ENCODE measurements at regions not wholly inside any gene's neighbourhood (a gene's known extent, or its start where the extent isn't known, plus 50 kb on each side); places are given as distances from the start of the nearest gene placed in this dataset.
A peak's percentile ranks its signal among the peaks of the same experiment; 100 is the strongest.

DNA sequence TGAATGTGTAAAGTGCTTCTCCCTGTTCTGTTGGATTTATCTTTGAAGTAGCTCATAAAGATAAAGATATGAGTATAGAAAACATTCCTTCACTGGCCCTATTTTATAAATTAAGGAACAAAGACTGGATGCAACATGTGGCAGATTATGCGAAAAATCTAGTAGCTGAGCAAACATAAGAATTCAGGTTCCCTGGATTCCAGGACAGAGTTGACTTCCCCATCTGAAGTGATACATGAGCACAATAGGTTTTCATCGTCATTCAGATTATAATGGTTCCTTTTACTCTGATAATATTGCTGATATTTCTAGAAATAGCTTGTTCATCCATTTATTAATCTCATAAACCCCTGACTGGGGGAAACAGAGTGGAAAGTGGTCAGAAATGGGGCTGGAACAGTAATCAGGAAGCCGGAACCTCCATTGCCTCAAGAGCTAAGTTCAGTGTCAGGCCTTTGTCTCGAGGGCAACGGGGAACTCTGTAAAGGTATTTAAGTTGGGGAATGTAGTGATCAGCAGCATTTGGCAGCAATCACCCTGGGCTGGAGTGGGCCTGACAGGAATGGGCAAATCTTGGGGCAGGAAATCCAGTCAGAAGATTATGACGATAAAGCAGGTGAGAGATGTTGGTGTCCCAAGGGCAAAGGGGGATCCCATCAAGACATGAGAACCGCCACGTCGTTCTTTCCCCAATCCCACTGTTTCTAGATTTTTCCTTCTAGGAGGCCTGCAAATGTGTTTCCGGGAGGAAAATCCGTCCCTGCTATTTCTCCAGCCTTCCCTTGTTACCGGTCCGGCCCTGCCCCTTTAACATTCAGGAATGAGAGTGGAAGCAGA lies 232.5 kb upstream of the SERP2 start:
- no peaks in the 10 kb centered on the region for H3K9me3 ChIP-seq (ENCODE audit: control insufficient read depth in 2 of 2, insufficient read depth in 1 of 2, low read depth in 1 of 2, low read length in 1 of 2)
- DNase-seq (peak in 1 of 2 donors; percentile 36), FAIRE-seq (no peak)
- peaks cover 4 to 26% (median 7%) of the 10 kb centered on the region in 3 donors for H3K4me1 ChIP-seq (ENCODE audit: control insufficient read depth in 3 of 3, insufficient read depth in 2 of 3, low read depth in 1 of 3, low read length in 2 of 3)
- peak overlapping the region; percentile 94 to 95 (median 95) for H3K27ac ChIP-seq (ENCODE audit: low read depth in 1 of 3, low read length in 2 of 3)
- H3K27me3 ChIP-seq (ENCODE audit: control insufficient read depth in 3 of 3, insufficient read depth in 3 of 3, low read length in 3 of 3): no peaks in the 10 kb centered on the region
- peak overlapping the region in 2 of 3 donors; percentile 38 to 41 for H3K4me3 ChIP-seq (ENCODE audit: low read depth in 1 of 3, low read length in 3 of 3)
- 15 to 32% (median 22%) methylated on average over 13 of the region's 13 CpGs for WGBS, 3 donors
- no peaks in the 10 kb centered on the region for H3K36me3 ChIP-seq (ENCODE audit: control insufficient read depth in 3 of 3, insufficient read depth in 2 of 3, low read depth in 1 of 3, low read length in 3 of 3)

DNA sequence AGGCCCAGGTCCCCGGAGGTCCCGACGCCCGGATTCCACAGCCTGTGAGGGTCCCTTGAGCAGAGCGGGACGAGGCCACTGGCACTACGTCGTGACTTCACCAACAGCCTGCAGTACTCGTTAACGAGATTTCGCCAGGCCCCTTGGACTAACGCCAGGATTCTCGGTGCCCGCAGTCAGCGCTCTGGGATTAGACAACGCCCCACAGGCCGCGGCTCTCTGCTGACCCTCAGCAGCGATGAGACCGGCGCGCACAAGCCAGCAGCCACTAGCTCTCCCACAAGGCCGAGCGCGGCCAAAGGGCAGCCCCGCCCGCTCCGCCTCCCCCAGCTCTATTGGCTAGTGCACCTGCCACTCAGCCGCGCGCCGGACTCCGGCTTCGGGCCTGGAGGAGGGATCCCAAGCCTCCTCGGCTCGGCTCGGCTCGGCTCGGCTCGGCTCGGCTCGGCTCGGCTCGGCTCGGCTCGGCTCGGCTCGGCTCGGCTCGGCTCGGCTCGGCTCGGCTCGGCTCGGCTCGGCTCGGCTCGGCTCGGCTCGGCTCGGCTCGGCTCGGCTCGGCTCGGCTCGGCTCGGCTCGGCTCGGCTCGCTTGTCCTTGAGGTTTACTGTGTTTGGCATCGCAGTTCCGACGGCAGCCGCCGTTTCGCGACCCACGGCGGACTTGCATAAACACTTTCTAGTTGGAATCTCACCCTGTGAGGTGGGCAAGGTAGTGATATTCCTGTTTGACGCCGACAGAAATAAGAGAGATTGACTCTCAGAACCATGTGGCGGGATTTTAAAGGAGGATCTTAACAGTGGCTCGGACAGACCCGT lies 231.7 kb upstream of the SERP2 start:
- no peaks in the 10 kb centered on the region for H3K36me3 ChIP-seq (ENCODE audit: control insufficient read depth in 3 of 3, insufficient read depth in 2 of 3, low read depth in 1 of 3, low read length in 3 of 3)
- H3K27me3 ChIP-seq (ENCODE audit: control insufficient read depth in 3 of 3, insufficient read depth in 3 of 3, low read length in 3 of 3): no peaks in the 10 kb centered on the region
- 0 to 1% (median 0%) methylated on average over 65 to 82 of the region's 84 CpGs for WGBS, 3 donors
- peak overlapping the region; percentile 95 to 96 (median 95) for H3K27ac ChIP-seq (ENCODE audit: low read depth in 1 of 3, low read length in 2 of 3)
- H3K9me3 ChIP-seq (ENCODE audit: control insufficient read depth in 2 of 2, insufficient read depth in 1 of 2, low read depth in 1 of 2, low read length in 1 of 2): no peaks in the 10 kb centered on the region
- no peak for FAIRE-seq
- peak; percentile 98 for DNase-seq
- H3K4me1 ChIP-seq (ENCODE audit: control insufficient read depth in 3 of 3, insufficient read depth in 2 of 3, low read depth in 1 of 3, low read length in 2 of 3): peaks cover 4 to 26% (median 7%) of the 10 kb centered on the region in 3 donors
- H3K4me3 ChIP-seq (ENCODE audit: low read depth in 1 of 3, low read length in 3 of 3): peak overlapping the region; percentile 52 to 70 (median 70)

DNA sequence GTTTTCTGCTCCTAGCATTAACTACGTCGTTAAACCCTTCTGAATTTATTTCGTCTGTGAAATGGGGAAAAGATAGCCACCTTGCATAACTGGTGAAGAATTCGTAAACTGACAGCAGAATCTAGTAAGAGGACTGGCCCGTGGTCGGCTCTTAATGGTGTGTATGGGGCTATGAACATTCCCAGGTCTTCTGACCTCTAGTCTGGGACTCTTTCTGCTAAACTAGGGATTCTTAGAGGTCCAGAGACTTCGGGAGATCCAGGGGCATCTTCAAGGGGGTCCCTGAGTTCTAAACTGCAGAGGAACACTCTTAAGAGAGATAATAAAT lies 231.1 kb upstream of the SERP2 start:
- Histone ChIP-seq H3K9me3 (ENCODE audit: control insufficient read depth in 2 of 2, insufficient read depth in 1 of 2, low read depth in 1 of 2, low read length in 1 of 2) (no peaks in the 10 kb centered on the region), H3K4me3 (ENCODE audit: low read depth in 1 of 3, low read length in 3 of 3) (peak overlapping the region; percentile 38 to 70 (median 70)), H3K27me3 (ENCODE audit: control insufficient read depth in 3 of 3, insufficient read depth in 3 of 3, low read length in 3 of 3) (no peaks in the 10 kb centered on the region), H3K4me1 (ENCODE audit: control insufficient read depth in 3 of 3, insufficient read depth in 2 of 3, low read depth in 1 of 3, low read length in 2 of 3) (peaks cover 4 to 26% (median 7%) of the 10 kb centered on the region in 3 donors), H3K27ac (ENCODE audit: low read depth in 1 of 3, low read length in 2 of 3) (peak overlapping the region; percentile 92 to 96 (median 93)), H3K36me3 (ENCODE audit: control insufficient read depth in 3 of 3, insufficient read depth in 2 of 3, low read depth in 1 of 3, low read length in 3 of 3) (no peaks in the 10 kb centered on the region)
- DNase-seq (no peak), FAIRE-seq (no peak)
- 5 to 7% (median 5%) methylated on average over 7 of the region's 7 CpGs for WGBS, 3 donors

DNA sequence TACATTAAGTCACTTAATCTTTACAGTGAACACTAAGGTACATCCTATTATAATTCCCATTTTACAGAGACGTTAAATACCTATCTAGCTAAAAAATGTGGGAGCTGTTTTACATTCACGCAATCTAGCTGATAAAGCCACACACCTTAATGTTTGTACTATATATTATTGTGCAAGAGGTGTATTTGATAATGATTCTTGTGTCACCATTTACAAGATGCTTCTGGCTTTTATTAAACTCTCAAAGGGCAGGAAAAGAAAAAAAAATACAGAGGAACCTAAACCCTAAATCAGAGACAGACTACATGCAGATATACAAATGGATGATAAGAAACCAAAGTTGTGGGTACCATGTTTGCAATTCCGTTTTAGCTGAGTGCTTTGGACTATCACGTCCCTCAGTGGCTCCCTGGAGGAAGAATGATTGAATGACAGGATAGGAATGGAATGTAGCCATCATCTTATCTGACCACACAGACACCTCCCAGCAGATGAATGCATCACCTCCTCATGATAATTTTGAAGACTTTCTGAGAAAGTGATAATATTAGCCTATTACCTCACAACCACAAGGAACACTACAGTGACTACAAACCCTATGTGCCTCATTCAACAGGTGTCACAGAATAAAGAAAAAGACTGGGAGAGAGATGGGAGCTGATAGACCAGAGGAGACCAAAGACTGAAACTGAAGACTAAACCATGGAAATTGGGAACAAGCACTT lies 230.5 kb upstream of the SERP2 start:
- DNase-seq (peak; percentile 54 to 64), FAIRE-seq (no peak)
- Histone ChIP-seq H3K4me1 (ENCODE audit: control insufficient read depth in 3 of 3, insufficient read depth in 2 of 3, low read depth in 1 of 3, low read length in 2 of 3) (peaks cover 4 to 26% (median 7%) of the 10 kb centered on the region in 3 donors), H3K27ac (ENCODE audit: low read depth in 1 of 3, low read length in 2 of 3) (peak overlapping the region in 2 of 3 donors; percentile 92 to 93), H3K4me3 (ENCODE audit: low read depth in 1 of 3, low read length in 3 of 3) (peak overlapping the region in 2 of 3 donors; percentile 70), H3K9me3 (ENCODE audit: control insufficient read depth in 2 of 2, insufficient read depth in 1 of 2, low read depth in 1 of 2, low read length in 1 of 2) (no peaks in the 10 kb centered on the region), H3K36me3 (ENCODE audit: control insufficient read depth in 3 of 3, insufficient read depth in 2 of 3, low read depth in 1 of 3, low read length in 3 of 3) (no peaks in the 10 kb centered on the region), H3K27me3 (ENCODE audit: control insufficient read depth in 3 of 3, insufficient read depth in 3 of 3, low read length in 3 of 3) (no peaks in the 10 kb centered on the region)
- WGBS, 3 donors: 24 to 56% (median 41%) methylated on average over 4 of the region's 4 CpGs

DNA sequence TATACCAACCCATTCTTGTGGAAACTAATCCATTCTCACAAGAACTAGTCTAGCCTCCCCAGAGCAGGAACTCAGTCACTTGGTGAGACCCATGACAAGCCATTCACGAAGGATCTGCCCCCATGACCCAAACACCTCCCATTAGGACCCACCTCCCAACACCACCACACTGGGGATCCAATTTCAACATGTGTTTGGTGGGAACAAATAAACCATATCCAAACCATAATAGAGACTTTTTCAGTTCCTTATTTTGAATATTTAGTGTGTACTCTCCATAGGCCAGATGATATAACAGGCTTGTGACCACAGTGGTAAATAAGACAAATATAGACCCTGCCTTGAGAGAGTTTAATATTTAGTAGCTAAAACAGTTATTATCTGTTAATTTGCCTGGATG lies 227.5 kb upstream of the SERP2 start:
- WGBS, 3 donors: 88 to 100% (median 88%) methylated on average over 1 of the region's 1 CpG
- no peak for FAIRE-seq
- H3K36me3 ChIP-seq (ENCODE audit: control insufficient read depth in 3 of 3, insufficient read depth in 2 of 3, low read depth in 1 of 3, low read length in 3 of 3): peaks cover 0 to 2% (median 0%) of the 10 kb centered on the region in 3 donors

DNA sequence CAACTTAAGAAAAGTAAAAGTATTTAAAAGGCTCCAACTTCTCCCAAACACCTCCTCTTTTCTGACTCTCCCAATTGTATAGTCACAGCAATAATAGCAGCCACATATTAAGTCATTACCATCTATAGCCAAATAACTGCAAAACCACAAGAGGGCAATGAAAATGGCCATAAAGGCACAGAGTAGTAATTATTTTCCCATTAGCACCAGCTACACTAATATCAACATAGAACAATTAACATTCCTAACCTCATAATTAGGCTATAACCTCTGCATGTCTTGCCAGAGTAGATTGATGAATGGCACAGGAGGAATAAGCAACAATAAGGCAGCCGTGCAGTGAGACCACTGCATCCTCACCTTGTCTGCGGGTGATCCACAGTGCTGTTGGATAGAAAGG lies 226.4 kb upstream of the SERP2 start:
- Histone ChIP-seq H3K27ac (ENCODE audit: low read depth in 1 of 3, low read length in 2 of 3) (no peak overlapping the region), H3K27me3 (ENCODE audit: control insufficient read depth in 3 of 3, insufficient read depth in 3 of 3, low read length in 3 of 3) (no peaks in the 10 kb centered on the region), H3K9me3 (ENCODE audit: control insufficient read depth in 2 of 2, insufficient read depth in 1 of 2, low read depth in 1 of 2, low read length in 1 of 2) (no peaks in the 10 kb centered on the region), H3K4me3 (ENCODE audit: low read depth in 1 of 3, low read length in 3 of 3) (no peak overlapping the region), H3K4me1 (ENCODE audit: control insufficient read depth in 3 of 3, insufficient read depth in 2 of 3, low read depth in 1 of 3, low read length in 2 of 3) (peaks cover 0 to 8% (median 1%) of the 10 kb centered on the region in 3 donors), H3K36me3 (ENCODE audit: control insufficient read depth in 3 of 3, insufficient read depth in 2 of 3, low read depth in 1 of 3, low read length in 3 of 3) (peaks cover 0 to 2% (median 0%) of the 10 kb centered on the region in 3 donors)
- no peak for DNase-seq
- FAIRE-seq: no peak
- 90 to 96% (median 91%) methylated on average over 2 of the region's 2 CpGs for WGBS, 3 donors

More for the DNA sequence above, 227.5 kb upstream of the SERP2 start:
- DNase-seq: no peak
- no peaks in the 10 kb centered on the region for H3K9me3 ChIP-seq (ENCODE audit: control insufficient read depth in 2 of 2, insufficient read depth in 1 of 2, low read depth in 1 of 2, low read length in 1 of 2)
- no peak overlapping the region for H3K27ac ChIP-seq (ENCODE audit: low read depth in 1 of 3, low read length in 2 of 3)
- H3K4me3 ChIP-seq (ENCODE audit: low read depth in 1 of 3, low read length in 3 of 3): no peak overlapping the region
- H3K4me1 ChIP-seq (ENCODE audit: control insufficient read depth in 3 of 3, insufficient read depth in 2 of 3, low read depth in 1 of 3, low read length in 2 of 3): peaks cover under 1 to 12% (median 4%) of the 10 kb centered on the region in 3 donors
- no peaks in the 10 kb centered on the region for H3K27me3 ChIP-seq (ENCODE audit: control insufficient read depth in 3 of 3, insufficient read depth in 3 of 3, low read length in 3 of 3)

DNA sequence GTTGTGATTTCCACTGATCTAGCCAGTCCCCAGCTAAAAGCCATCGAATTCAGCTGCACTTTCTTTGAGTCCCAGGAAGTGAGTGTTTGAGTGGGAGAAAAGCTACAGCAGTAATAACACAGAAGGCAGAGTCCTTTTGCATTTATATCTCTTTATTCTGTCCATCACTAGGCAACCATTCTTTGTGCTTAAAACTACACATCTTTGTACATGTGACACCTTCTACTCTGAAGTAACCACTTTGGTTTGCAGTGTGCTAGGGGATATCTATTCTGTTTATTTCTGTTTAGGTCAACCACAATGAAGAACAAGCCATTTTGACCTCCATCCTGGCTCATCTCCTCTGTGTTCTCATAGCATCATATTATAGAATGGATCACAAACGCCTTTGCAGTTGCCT lies 226.0 kb upstream of the SERP2 start:
- FAIRE-seq: no peak
- no peak for DNase-seq
- H3K4me1 ChIP-seq (ENCODE audit: control insufficient read depth in 3 of 3, insufficient read depth in 2 of 3, low read depth in 1 of 3, low read length in 2 of 3): peaks cover 0 to 8% (median 1%) of the 10 kb centered on the region in 3 donors
- H3K36me3 ChIP-seq (ENCODE audit: control insufficient read depth in 3 of 3, insufficient read depth in 2 of 3, low read depth in 1 of 3, low read length in 3 of 3): peaks cover 0 to 2% (median 0%) of the 10 kb centered on the region in 3 donors
- no peaks in the 10 kb centered on the region for H3K27me3 ChIP-seq (ENCODE audit: control insufficient read depth in 3 of 3, insufficient read depth in 3 of 3, low read length in 3 of 3)
- no peaks in the 10 kb centered on the region for H3K9me3 ChIP-seq (ENCODE audit: control insufficient read depth in 2 of 2, insufficient read depth in 1 of 2, low read depth in 1 of 2, low read length in 1 of 2)
- 76 to 89% (median 78%) methylated on average over 2 of the region's 2 CpGs for WGBS, 3 donors
- H3K4me3 ChIP-seq (ENCODE audit: low read depth in 1 of 3, low read length in 3 of 3): no peak overlapping the region
- no peak overlapping the region for H3K27ac ChIP-seq (ENCODE audit: low read depth in 1 of 3, low read length in 2 of 3)
